CD8-positive, alpha-beta memory T cell (primary cell): ENCODE measurements at regions not wholly inside any gene's neighbourhood (a gene's known extent, or its start where the extent isn't known, plus 50 kb on each side); places are given as distances from the start of the nearest gene placed in this dataset.

Experiments
- CTCF ChIA-PET: fragments of 350-600 bp; sonication (Branson Sonifier 250); formaldehyde crosslinking; loops from one replicate; lab custom pipeline; 2021; ENCODE audit warnings: antibody characterized with exemption; lab: Charles Lee
- POLR2A ChIA-PET: fragments of 350-600 bp; sonication (Branson Sonifier 250); formaldehyde crosslinking; loops from one replicate; lab custom pipeline; 2021; ENCODE audit warnings: antibody characterized with exemption; lab: Charles Lee
- DNase-seq, 5 donors: peaks; one replicate each; pipeline versions ENCODE4 v3.0.0 to v3.0.0-alpha.2; 2020 to 2022; ENCODE audit warnings: mixed read lengths in 1 of 5
- H3K27ac ChIP-seq: one replicate; pipeline ENCODE4 v1.7.0; 2013; ENCODE audit warnings: low read depth, mild to moderate bottlenecking, low read length, moderate library complexity
- H3K27me3 ChIP-seq: 2 replicates; pipeline ENCODE4 v1.7.0; 2013; ENCODE audit warnings: low read length, mild to moderate bottlenecking; ENCODE audit not compliant: insufficient read depth, poor library complexity, severe bottlenecking
- H3K36me3 ChIP-seq: 2 replicates; pipeline ENCODE4 v1.7.0; 2013; ENCODE audit warnings: mild to moderate bottlenecking, low read length, moderate library complexity; ENCODE audit not compliant: insufficient read depth
- H3K4me1 ChIP-seq: 2 replicates; pipeline ENCODE4 v1.7.0; 2013; ENCODE audit warnings: mild to moderate bottlenecking, low read length, moderate library complexity; ENCODE audit not compliant: insufficient read depth
- H3K4me3 ChIP-seq: 2 replicates; pipeline ENCODE4 v1.7.0; 2013; ENCODE audit warnings: mild to moderate bottlenecking, low read length
- H3K9me3 ChIP-seq: 2 replicates; pipeline ENCODE4 v1.7.0; 2013; ENCODE audit warnings: mild to moderate bottlenecking, low read length
- H3K27ac Mint-ChIP-seq, 8 donors: one replicate each; pipeline ENCODE4 v1.8.0; 2020 to 2021; ENCODE audit warnings: mixed read lengths in 8 of 8, mild to moderate bottlenecking in 6 of 8, inconsistent platforms in 3 of 8, moderate library complexity in 3 of 8
- H3K27me3 Mint-ChIP-seq, 2 donors: one replicate each; pipeline ENCODE4 v1.8.0; 2020 to 2021; ENCODE audit warnings: mixed read lengths in 2 of 2, mild to moderate bottlenecking in 1 of 2, moderate library complexity in 1 of 2
- H3K36me3 Mint-ChIP-seq, 3 donors: one replicate each; pipeline ENCODE4 v1.8.0; 2020 to 2021; ENCODE audit warnings: mixed read lengths in 3 of 3, inconsistent platforms in 1 of 3, mild to moderate bottlenecking in 1 of 3
- H3K4me1 Mint-ChIP-seq, 3 donors: one replicate each; pipeline ENCODE4 v1.8.0; 2020 to 2021; ENCODE audit warnings: mixed read lengths in 3 of 3, inconsistent platforms in 1 of 3, mild to moderate bottlenecking in 1 of 3
- H3K4me3 Mint-ChIP-seq, 7 donors: one replicate each; pipeline ENCODE4 v1.8.0; 2020 to 2021; ENCODE audit warnings: mixed read lengths in 7 of 7, mild to moderate bottlenecking in 6 of 7, moderate library complexity in 4 of 7, inconsistent platforms in 2 of 7
- H3K9me3 Mint-ChIP-seq, 5 donors: one replicate each; pipeline ENCODE4 v1.8.0; 2020 to 2022; ENCODE audit warnings: mixed read lengths in 5 of 5, mild to moderate bottlenecking in 3 of 5, moderate library complexity in 2 of 5, inconsistent platforms in 1 of 5

DNA sequence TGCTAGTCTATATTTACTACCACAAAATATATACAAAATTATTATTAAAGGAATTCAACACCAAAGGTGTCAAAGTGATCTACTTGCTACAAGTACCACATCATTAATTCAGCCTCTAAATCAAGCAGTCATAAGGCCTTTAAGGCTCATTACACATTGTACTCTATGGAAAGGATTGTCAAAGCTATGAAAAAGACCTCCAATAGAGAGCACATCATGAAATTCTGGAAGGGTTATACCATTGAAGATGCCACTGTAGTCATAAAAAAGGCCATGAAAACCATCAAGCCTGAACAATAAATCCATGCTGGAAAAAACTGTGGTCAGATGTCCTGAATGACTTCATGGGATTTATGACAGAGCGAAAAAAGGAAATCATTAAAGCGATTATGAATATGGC, 708.0 kb upstream of the FAM174A start:
- no peaks in the 10 kb centered on the region for H3K27me3 Mint-ChIP-seq
- no peaks in the 10 kb centered on the region for H3K4me1 ChIP-seq
- ChIA-PET POLR2A (no interaction called here), CTCF (no interaction called here)
- no peaks in the 10 kb centered on the region for H3K36me3 ChIP-seq
- no peaks in the 10 kb centered on the region for H3K27me3 ChIP-seq
- H3K4me3 ChIP-seq, result no peak overlapping the region
- no peaks in the 10 kb centered on the region for H3K36me3 Mint-ChIP-seq
- H3K27ac ChIP-seq, result no peak overlapping the region
- no peaks in the 10 kb centered on the region for H3K4me1 Mint-ChIP-seq
- DNase-seq, result no peak
- no peaks in the 10 kb centered on the region for H3K9me3 ChIP-seq
- no peak overlapping the region for H3K27ac Mint-ChIP-seq
- peaks cover 0 to 7% (median 4%) of the 10 kb centered on the region in 5 donors for H3K9me3 Mint-ChIP-seq
- no peak overlapping the region for H3K4me3 Mint-ChIP-seq

- Histone ChIP-seq H3K27me3 (no peaks in the 10 kb centered on the region), H3K9me3 (no peaks in the 10 kb centered on the region), H3K4me3 (no peak overlapping the region), H3K4me1 (no peaks in the 10 kb centered on the region), H3K27ac (no peak overlapping the region), H3K36me3 (no peaks in the 10 kb centered on the region)
- no peak for DNase-seq
- H3K27me3 Mint-ChIP-seq, result no peaks in the 10 kb centered on the region
- no peak overlapping the region for H3K27ac Mint-ChIP-seq
- H3K4me3 Mint-ChIP-seq, result no peak overlapping the region
- H3K4me1 Mint-ChIP-seq, result no peaks in the 10 kb centered on the region
- no peaks in the 10 kb centered on the region for H3K36me3 Mint-ChIP-seq
- CTCF ChIA-PET, result no interaction called here
- H3K9me3 Mint-ChIP-seq, result peaks cover 0 to 11% (median 0%) of the 10 kb centered on the region in 5 donors
- POLR2A ChIA-PET, result no interaction called here
These were observed 717.4 kb upstream of the FAM174A start for GRCh38 chr5:99817796-99818195.

- ChIA-PET CTCF (no interaction called here), POLR2A (no interaction called here)
- no peak overlapping the region for H3K27ac ChIP-seq
- no peak overlapping the region for H3K27ac Mint-ChIP-seq
- no peaks in the 10 kb centered on the region for H3K27me3 Mint-ChIP-seq
- DNase-seq, result no peak
- H3K27me3 ChIP-seq, result no peaks in the 10 kb centered on the region
- no peaks in the 10 kb centered on the region for H3K36me3 Mint-ChIP-seq
- no peak overlapping the region for H3K4me3 Mint-ChIP-seq
- H3K4me3 ChIP-seq, result no peak overlapping the region
- H3K9me3 ChIP-seq, result no peaks in the 10 kb centered on the region
- H3K36me3 ChIP-seq, result no peaks in the 10 kb centered on the region
- no peaks in the 10 kb centered on the region for H3K4me1 Mint-ChIP-seq
- no peaks in the 10 kb centered on the region for H3K4me1 ChIP-seq
- H3K9me3 Mint-ChIP-seq, result peaks cover 0 to 7% (median 0%) of the 10 kb centered on the region in 5 donors
These were observed 720.7 kb upstream of the FAM174A start for GRCh38 chr5:99814321-99815063.

DNA sequence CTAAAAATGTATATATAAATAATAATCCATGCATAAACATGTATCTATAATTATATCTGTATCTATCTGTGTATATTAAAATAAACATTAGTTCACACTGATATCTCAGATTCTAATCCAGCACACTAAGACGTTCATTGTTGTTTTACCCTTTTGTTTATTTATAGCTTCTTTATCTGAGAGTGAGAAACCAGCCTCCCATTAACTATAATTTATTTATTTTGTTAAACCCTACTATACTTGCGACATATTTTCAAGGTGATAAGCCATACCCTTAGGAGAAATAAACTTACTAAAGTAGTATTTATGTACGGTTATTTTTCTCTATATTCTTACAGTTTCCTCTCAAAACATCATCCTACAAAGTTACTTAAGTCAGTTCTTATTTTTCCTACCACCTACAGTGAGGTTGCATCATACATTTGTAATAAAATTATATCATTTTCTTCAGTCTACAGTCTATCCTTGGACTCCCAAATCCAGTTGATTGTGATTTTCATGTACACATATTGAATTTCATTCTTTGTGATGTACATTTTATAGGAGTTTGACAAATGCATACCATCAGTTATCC, 726.4 kb upstream of the FAM174A start:
- Mint-ChIP-seq H3K27me3 (no peaks in the 10 kb centered on the region), H3K4me3 (no peak overlapping the region), H3K9me3 (peaks cover 0 to 7% (median 2%) of the 10 kb centered on the region in 5 donors), H3K36me3 (no peaks in the 10 kb centered on the region), H3K27ac (no peak overlapping the region), H3K4me1 (no peaks in the 10 kb centered on the region)
- ChIA-PET POLR2A (no interaction called here), CTCF (no interaction called here)
- no peak overlapping the region for H3K4me3 ChIP-seq
- no peaks in the 10 kb centered on the region for H3K36me3 ChIP-seq
- no peak for DNase-seq
- no peaks in the 10 kb centered on the region for H3K9me3 ChIP-seq
- H3K4me1 ChIP-seq, result no peaks in the 10 kb centered on the region
- no peaks in the 10 kb centered on the region for H3K27me3 ChIP-seq
- no peak overlapping the region for H3K27ac ChIP-seq

DNA sequence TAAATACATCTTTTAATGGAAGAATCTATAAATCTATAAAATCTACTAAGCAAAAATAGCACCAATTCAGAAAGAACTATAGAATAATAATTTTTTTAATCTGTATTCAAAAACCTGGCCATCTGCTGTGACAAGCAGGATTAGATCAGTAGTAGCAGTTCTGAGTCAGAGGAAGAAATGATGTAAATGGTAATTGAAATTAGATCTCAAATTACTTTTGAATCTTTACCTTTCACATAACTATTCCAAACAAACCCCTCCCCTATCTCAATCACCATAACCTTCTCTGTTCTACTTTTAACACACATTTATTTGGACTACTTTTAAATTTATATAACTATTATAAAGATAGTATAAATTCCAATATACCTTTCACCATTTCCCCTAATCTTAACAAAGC, 727.8 kb upstream of the FAM174A start:
- Mint-ChIP-seq H3K4me1 (no peaks in the 10 kb centered on the region), H3K27me3 (no peaks in the 10 kb centered on the region), H3K27ac (no peak overlapping the region), H3K9me3 (peaks cover 0 to 8% (median 2%) of the 10 kb centered on the region in 5 donors), H3K36me3 (no peaks in the 10 kb centered on the region), H3K4me3 (no peak overlapping the region)
- H3K36me3 ChIP-seq, result no peaks in the 10 kb centered on the region
- CTCF ChIA-PET, result no interaction called here
- H3K4me1 ChIP-seq, result no peaks in the 10 kb centered on the region
- no peak for DNase-seq
- POLR2A ChIA-PET, result no interaction called here
- no peaks in the 10 kb centered on the region for H3K9me3 ChIP-seq
- H3K4me3 ChIP-seq, result no peak overlapping the region
- H3K27ac ChIP-seq, result no peak overlapping the region
- H3K27me3 ChIP-seq, result no peaks in the 10 kb centered on the region

GRCh38 chr5:99795031-99795430, 740.1 kb upstream of the FAM174A start:
- no peak overlapping the region for H3K4me3 ChIP-seq
- Mint-ChIP-seq H3K4me3 (no peak overlapping the region), H3K4me1 (no peaks in the 10 kb centered on the region), H3K9me3 (peaks cover 0 to 10% (median 3%) of the 10 kb centered on the region in 5 donors), H3K27ac (no peak overlapping the region), H3K27me3 (no peaks in the 10 kb centered on the region), H3K36me3 (no peaks in the 10 kb centered on the region)
- H3K4me1 ChIP-seq, result no peaks in the 10 kb centered on the region
- H3K27me3 ChIP-seq, result no peaks in the 10 kb centered on the region
- no peak for DNase-seq
- ChIA-PET POLR2A (no interaction called here), CTCF (no interaction called here)
- no peak overlapping the region for H3K27ac ChIP-seq
- no peaks in the 10 kb centered on the region for H3K36me3 ChIP-seq
- H3K9me3 ChIP-seq, result no peaks in the 10 kb centered on the region

DNA sequence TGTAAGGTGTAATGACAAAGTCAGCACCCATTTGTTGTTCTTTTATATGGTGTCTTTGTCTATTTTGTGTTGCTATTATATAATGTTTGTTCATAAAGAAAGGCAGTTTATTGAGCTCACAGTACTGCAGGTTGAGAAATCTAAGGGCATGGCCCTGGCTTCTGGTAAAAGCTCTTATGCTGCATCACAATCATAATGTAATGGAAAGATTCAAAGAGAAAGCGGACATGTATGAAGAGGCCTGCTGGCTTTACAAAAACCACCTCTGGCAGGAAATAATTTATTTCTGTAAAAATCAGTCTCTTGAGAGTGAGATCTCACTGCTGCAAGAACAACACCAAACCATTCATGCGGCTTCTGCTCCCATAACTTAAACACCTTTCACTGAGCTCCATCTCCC, 746.7 kb upstream of the FAM174A start:
- Histone ChIP-seq H3K27ac (no peak overlapping the region), H3K9me3 (no peaks in the 10 kb centered on the region), H3K27me3 (no peaks in the 10 kb centered on the region), H3K4me3 (no peak overlapping the region), H3K36me3 (no peaks in the 10 kb centered on the region), H3K4me1 (no peaks in the 10 kb centered on the region)
- H3K9me3 Mint-ChIP-seq, result peaks cover 0 to 11% (median 5%) of the 10 kb centered on the region in 5 donors
- no peaks in the 10 kb centered on the region for H3K27me3 Mint-ChIP-seq
- CTCF ChIA-PET, result no interaction called here
- POLR2A ChIA-PET, result no interaction called here
- H3K36me3 Mint-ChIP-seq, result no peaks in the 10 kb centered on the region
- H3K4me1 Mint-ChIP-seq, result no peaks in the 10 kb centered on the region
- DNase-seq, result no peak
- H3K27ac Mint-ChIP-seq, result no peak overlapping the region
- H3K4me3 Mint-ChIP-seq, result no peak overlapping the region

DNA sequence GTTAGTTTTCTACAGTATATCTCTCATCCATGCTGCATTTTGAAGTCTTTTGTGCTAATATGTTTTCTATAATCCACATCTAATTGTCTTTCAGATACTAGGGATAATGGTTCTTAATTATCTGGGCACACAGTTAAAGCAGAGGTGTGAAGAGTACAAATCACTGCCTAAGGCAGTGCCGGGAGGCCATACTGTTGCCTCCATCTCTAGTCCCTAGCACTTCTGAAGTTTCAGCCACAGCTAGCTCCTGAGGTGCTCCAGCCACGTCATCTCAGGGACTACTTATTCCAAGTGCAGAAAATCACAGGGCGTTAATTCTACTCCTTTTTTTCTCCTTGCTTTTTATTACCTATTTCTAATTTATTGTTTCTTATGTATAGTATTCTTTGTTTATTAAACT, 760.0 kb upstream of the FAM174A start:
- Histone ChIP-seq H3K4me3 (no peak overlapping the region), H3K9me3 (no peaks in the 10 kb centered on the region), H3K27me3 (no peaks in the 10 kb centered on the region), H3K27ac (no peak overlapping the region), H3K4me1 (no peaks in the 10 kb centered on the region), H3K36me3 (no peaks in the 10 kb centered on the region)
- H3K4me1 Mint-ChIP-seq, result no peaks in the 10 kb centered on the region
- no peak overlapping the region for H3K4me3 Mint-ChIP-seq
- peaks cover 0 to 5% (median 0%) of the 10 kb centered on the region in 5 donors for H3K9me3 Mint-ChIP-seq
- no peak for DNase-seq
- no peak overlapping the region for H3K27ac Mint-ChIP-seq
- ChIA-PET POLR2A (no interaction called here), CTCF (no interaction called here)
- no peaks in the 10 kb centered on the region for H3K36me3 Mint-ChIP-seq
- no peaks in the 10 kb centered on the region for H3K27me3 Mint-ChIP-seq
